GM12864 (cell line): ENCODE measurements at regions not wholly inside any gene's neighbourhood (a gene's known extent, or its start where the extent isn't known, plus 50 kb on each side); places are given as distances from the start of the nearest gene placed in this dataset.

ENCODE experiments used
- DNase-seq: peaks from one replicate; pipeline ENCODE4 v3.0.0-alpha.2; 2011; ENCODE audit warnings: low read depth
- H3K4me3 ChIP-seq: 2 replicates; pipeline ENCODE4 v1.5.1; 2011; ENCODE audit warnings: mild to moderate bottlenecking, low read depth, low read length, control low read depth
- CTCF ChIP-seq: IDR thresholded peaks from 2 replicates; pipeline ENCODE4 v1.5.1; 2011; ENCODE audit warnings: low read depth, mild to moderate bottlenecking, moderate library complexity, low read length, control low read depth, inconsistent platforms; ENCODE audit errors: missing control alignments

GRCh38 chr13:104920091-104920490 lies 1615.4 kb downstream of the EFNB2 start:
- no peak for TF ChIP-seq CTCF
- no peak for DNase-seq
- H3K4me3 ChIP-seq: no peak overlapping the region

- no peak for TF ChIP-seq CTCF
- no peak for DNase-seq
- no peak overlapping the region for H3K4me3 ChIP-seq
Observed at GRCh38 chr13:104900191-104900817, 1635.2 kb downstream of the EFNB2 start.

- no peak for DNase-seq
- no peak overlapping the region for H3K4me3 ChIP-seq
- TF ChIP-seq CTCF: no peak
Observed at GRCh38 chr13:104898484-104898883, 1637.0 kb downstream of the EFNB2 start.

GRCh38 chr13:104895521-104895920 lies 1639.9 kb downstream of the EFNB2 start:
- DNase-seq: no peak
- no peak overlapping the region for H3K4me3 ChIP-seq
- TF ChIP-seq CTCF: no peak

GRCh38 chr13:104875038-104875754 lies 1660.3 kb downstream of the EFNB2 start:
- DNase-seq: no peak
- no peak overlapping the region for H3K4me3 ChIP-seq
- TF ChIP-seq CTCF: no peak

- no peak for DNase-seq
- no peak for TF ChIP-seq CTCF
- no peak overlapping the region for H3K4me3 ChIP-seq
Observed at GRCh38 chr13:104872153-104872552, 1663.3 kb downstream of the EFNB2 start.

GRCh38 chr13:104871456-104871855 lies 1664.0 kb downstream of the EFNB2 start:
- H3K4me3 ChIP-seq: no peak overlapping the region
- DNase-seq: no peak
- TF ChIP-seq CTCF: no peak
